ENCODE measurements at regions not wholly inside any gene's neighbourhood (a gene's known extent, or its start where the extent isn't known, plus 50 kb on each side); places are given as distances from the start of the nearest gene placed in this dataset.

- no peak for DNase-seq (ENCODE audit: low read depth, low spot score)
Observed at GRCh38 chr7:46549347-46549746, 628.3 kb upstream of the IGFBP3 start.

DNA sequence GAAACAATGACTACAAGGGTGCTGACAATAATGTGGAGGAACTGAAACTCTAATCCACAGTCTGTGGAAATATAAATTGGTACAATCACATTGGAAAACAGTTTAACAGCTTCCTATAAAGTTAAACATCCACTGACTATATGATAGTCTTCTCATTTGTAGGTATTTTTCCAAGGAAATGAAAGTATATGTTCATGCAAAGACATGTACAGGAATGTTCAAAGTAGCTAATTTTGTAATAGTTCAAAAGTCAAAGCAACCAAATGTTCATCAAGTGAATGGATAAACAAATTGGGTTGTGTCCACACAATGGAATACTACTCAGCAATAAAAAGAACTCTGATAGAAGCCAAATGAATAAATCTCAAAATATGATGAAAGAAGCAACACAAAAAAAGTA is 626.0 kb upstream of the IGFBP3 start:
- DNase-seq (ENCODE audit: low read depth, low spot score), result no peak

GRCh38 chr7:46545790-46546189 is 624.7 kb upstream of the IGFBP3 start:
- DNase-seq (ENCODE audit: low read depth, low spot score), result no peak

DNA sequence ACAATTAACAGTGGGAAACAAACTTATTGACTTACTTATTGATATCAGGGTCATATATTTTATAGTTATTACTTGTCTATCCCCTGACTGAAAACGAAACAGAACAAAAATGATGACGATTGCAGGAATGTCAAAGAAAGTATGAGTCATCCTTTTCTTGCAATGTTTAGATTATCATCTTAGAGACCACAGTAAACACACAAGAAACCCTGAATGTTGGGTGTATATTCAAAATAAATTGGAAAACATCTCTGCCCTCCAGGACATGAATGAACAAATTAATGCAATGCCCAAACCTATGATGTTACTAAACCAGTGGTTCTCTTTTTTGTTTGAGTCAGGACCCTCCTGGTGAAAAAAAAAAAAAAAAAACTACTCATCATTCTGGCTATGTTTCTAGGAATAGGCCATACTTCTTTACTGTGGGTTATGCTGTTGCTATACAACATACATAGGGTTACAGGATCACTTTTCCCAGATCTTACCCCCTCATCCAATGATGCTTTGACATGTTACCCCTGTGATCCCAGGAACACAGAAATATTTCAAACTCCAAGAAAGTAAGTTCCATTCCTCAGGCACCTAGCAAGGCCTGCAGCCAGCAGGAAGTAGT is 623.4 kb upstream of the IGFBP3 start:
- no peak for DNase-seq (ENCODE audit: low read depth, low spot score)

DNA sequence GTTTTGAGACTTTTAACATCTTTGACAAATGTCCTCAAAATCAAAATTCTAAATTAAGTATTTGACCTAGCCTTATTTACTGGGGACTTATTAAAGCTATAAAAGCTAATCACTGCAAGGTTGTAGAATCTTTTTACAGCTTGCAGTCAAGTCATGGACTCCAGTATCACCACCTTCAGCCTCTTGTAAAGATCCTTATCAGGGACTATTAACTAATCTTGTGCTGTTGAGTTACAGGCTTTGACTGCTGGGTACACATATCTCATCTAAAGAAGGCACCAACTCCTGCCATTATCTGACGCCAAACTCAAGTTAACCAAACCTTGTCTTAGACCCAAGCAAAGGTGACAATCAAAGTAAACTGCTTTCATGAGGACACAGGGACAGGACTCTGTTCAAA is 621.0 kb upstream of the IGFBP3 start:
- DNase-seq (ENCODE audit: low read depth, low spot score), result no peak

DNA sequence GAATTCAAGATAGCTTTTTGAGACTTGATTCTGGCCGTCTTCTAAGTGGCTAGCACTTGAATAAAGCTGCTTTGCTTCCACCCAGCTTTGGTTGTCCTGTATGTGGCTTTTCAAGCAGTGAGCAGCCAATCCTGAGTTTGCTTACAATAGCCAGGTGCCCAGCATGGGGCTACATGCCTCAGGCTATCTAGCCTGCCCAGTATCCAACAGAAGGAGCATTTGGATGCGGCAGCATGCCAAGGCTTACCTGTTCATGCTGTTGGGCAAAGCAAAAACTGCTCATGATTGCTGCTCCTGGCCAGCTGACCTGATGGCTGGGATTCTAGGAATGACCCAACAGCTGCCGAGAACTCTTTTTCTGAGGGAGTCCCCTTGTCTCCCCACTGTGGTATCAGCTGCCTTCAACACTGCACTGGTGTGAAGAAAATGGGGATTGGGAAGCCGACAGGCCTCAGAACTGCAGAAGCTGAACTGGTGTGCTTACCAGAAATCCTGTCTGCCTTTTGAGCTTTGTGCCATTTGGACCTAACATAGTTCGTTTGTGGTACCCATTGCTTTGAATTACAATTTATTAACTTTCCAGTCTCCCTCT is 618.9 kb upstream of the IGFBP3 start:
- no peak for DNase-seq (ENCODE audit: low read depth, low spot score)

DNA sequence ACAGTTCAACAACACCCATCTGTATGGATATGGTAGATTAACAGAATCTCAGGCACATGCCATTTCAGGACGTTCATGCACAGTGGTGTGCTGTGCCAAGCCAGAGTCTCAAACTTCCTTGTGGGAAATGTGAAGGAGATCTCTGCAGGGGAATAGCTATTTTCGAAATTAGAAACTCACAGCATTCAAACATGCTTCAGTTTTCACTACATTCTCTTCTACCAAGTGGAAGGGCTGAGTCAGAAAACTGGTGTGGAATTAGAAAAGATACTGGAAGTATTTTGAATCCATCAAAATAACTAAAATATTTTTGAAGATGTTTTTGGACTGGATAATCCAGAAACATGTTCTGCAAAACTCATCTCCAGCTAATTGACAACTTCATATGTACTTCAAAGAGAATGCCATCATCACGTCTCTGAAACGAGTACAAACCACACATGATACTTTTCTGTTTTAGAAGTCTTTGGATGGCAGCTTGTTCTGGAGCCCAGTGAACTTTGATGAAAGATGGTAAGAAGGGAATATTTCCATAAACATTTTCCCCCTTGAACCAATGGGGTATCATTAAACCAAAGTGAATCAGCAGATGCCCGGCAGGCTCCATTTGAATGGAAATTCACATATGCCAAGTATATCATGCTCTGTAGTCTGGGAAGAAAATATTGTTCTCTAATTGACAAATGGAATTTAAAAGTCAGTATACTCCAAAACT is 616.3 kb upstream of the IGFBP3 start:
- DNase-seq (ENCODE audit: low read depth, low spot score), result no peak

- DNase-seq (ENCODE audit: low read depth, low spot score), result peak; percentile 57
Observed at GRCh38 chr7:46534664-46535588, 613.9 kb upstream of the IGFBP3 start.

DNA sequence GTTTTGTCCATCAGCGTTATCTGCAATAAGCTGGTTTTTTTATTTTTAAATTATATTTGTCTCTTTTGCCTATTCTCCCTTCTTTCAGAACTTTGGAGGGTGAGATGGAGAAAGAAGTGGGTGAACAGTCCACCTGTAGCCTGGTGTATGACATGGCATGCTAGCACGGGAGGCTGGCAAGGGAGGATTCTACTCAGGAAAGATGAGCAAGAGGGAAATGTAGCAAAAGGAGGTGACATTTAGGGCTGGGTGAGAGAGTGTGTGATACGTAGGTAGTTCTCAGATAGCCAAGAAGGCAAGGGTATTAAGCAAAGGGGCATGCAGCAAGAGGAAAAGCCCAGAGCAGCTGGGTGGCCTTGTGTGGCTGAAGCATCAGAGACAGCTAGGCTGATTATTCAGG is 612.9 kb upstream of the IGFBP3 start:
- no peak for DNase-seq (ENCODE audit: low read depth, low spot score)

- no peak for DNase-seq (ENCODE audit: low read depth, low spot score)
Observed at GRCh38 chr7:46532571-46532970, 611.5 kb upstream of the IGFBP3 start.

DNA sequence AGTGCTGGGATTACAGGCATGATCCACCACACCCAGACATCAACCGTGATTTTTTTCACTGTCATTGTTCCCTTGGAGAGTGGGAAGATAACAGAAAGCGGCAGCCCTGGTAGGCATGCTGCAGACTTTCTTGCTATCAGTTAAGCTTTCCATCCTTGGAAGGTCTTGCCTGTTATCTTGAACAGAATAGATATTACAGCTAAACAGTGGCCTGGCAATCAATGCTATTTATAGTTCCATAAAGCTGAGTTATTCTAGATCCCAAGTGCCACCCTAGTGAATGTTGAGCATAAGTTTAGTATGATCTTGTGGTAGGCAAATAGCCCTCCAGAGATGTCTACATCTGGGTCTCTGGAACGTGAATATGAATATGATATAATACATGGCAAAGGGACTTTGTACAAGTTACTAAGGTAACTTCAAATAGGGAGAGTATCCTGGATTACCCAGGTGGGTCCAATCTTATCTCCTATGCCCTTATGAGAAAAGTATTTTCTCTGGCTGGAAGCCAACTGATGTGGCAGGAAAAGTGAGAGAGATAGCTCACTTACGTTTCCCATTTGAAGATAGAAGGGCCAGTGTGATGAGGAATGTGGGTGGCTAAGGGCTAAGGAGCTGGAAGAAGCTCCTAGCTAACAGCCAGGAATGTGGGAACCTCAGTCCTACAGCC is 609.1 kb upstream of the IGFBP3 start:
- DNase-seq (ENCODE audit: low read depth, low spot score), result no peak

DNA sequence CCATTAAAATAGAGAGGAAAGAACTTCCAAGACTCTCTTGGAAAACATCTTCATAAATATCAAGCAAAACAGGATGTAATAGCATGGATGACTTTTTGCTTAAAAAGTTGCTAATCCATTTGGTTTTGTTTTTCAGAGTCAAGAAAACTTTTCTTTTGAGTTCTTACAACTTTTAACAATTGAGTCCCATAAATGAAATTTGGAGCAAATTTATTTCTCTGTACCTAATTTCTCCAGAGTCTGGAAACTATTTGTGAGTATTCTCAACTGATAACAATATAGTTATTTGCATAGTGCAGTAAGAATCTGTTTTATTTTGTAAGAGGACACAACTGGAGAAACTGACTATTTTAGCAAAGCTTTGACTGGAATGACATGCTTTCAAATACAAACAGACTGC is 606.3 kb upstream of the IGFBP3 start:
- no peak for DNase-seq (ENCODE audit: low read depth, low spot score)

GRCh38 chr7:46525876-46526275 is 604.8 kb upstream of the IGFBP3 start:
- DNase-seq (ENCODE audit: low read depth, low spot score), result no peak

DNA sequence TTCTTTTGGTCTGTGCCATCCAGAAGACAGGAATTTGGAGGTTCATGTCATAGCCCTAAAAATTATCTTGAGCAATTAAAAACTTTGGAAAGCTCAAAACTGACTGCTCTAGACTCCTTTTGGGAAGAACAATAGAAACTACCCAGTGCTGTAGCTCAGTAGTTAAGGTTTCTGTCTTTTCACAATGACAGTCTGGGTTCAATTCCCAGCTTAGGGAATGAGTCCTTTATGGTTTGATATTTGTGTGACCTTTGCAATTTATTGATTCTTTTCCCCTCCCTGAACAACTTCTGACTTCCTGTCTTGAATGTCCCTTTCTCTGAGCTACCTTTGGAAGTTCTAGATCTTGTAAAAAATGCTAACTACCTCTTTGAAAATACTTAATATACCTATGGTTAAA is 603.3 kb upstream of the IGFBP3 start:
- no peak for DNase-seq (ENCODE audit: low read depth, low spot score)

GRCh38 chr7:46522354-46522906 is 601.4 kb upstream of the IGFBP3 start:
- no peak for DNase-seq (ENCODE audit: low read depth, low spot score)

GRCh38 chr7:46518713-46519112 is 597.6 kb upstream of the IGFBP3 start:
- no peak for DNase-seq (ENCODE audit: low read depth, low spot score)

DNA sequence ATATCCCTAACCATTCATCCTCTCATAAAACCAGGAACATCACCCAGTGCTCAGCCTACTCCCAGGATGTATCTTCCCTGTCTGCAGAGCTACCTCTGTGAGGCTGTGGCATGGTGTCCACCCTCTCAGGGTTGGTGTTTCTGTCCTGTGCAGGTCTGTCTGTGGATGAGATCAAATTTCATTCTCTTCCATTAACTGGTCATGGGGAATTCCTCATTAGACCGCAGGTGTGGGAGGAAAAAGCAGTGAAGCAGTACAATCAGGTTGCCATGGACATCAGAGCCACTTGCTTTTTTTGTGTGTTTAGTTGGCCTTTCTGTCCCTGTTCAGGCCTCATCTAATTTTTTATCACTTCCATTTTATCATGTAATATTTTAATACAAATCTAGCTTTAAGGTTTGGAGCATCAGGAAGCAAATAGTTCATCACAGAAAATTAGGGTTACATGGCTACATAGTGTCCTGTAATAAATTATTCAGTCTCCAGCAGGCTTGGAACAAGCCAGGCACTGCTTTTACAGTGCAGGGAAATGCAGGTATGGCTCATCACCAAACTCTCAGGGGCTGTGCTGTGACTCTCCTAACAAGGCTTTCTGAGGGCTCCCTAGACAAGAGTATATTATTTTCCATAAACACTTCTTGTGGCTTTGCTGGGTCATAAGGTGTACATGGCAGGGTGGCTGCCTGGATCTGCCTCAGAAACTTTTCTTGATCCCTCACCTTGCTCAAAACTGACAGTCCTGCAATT is 594.9 kb upstream of the IGFBP3 start:
- DNase-seq (ENCODE audit: low read depth, low spot score), result no peak

DNA sequence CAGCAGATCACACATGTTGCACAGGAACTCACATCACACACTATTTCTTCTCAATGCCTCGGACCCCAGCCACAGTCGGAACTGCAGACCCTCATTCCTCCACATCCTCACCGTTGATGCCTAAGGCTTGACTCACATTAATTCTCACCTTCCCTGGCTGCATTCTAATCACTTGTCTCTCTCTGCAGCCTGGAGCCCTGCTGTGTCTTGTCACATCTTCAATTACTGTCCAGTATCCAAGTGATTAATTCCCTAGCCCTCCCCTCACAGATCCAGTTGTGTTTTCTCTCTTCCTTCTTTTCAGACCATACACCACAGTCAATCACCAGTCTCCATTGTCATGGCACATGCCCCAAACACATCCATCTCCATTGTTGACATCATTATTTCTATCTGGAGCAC is 592.4 kb upstream of the IGFBP3 start:
- no peak for DNase-seq (ENCODE audit: low read depth, low spot score)

DNA sequence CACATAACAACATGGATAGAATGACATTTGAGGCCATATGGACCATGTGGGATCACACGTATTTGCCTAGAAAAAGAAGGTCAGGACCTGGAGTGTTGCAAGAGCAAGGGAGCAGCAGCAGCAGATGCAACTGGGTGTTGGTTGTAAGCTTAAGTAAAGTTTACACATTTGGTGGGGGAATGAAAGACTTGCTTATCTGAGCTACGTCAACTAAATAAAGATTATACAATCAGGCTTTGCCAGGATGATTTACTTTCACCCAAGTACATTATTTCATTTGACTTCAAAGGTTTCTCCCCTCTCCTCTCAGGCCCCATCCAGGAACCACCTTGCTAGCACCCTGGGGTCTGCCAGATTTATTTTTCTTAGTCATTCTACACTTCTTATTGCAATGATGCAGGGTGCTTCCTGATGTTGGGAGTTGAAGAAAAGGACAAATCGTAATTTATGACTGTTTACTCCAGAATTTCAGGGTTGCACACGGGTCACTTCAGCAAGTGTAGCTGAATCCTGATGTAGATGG is 591.9 kb upstream of the IGFBP3 start:
- DNase-seq (ENCODE audit: low read depth, low spot score), result no peak

DNA sequence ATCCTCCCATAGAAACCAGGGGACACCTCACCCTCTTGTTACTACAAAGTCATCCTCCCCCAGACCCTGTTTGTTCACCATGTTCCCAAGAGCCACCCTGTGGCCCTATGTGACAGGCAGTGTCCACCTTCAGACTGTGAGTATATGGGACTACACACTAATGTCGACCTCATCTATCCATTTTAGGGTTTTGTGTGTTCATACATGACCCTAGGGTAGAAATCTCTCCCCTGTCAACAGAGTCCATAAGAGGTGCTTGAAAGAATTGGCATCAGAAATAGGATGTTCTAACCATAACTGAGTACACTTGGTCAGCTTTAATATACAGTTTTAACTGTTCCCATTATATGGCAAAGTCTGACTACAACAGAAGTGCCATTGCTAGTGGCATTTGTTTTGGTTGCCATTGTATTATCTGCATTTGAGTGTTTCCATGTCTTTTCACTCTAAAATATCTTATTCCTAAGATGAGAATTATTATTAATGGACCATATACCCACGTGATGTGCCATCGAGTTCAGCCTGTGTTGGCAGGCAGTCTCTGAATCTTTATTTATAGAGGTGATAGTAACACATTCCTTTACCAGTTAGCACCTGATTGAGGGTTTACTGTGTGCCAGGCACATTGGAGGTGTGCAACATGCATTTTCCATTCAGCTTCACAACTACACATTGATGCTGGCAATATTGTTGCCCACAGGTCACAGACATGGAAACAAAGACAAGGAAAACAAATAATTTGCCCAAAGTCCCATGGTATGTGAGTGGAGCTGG is 590.6 kb upstream of the IGFBP3 start:
- no peak for DNase-seq (ENCODE audit: low read depth, low spot score)
